ENCODE measurements at regions not wholly inside any gene's neighbourhood (a gene's known extent, or its start where the extent isn't known, plus 50 kb on each side); places are given as distances from the start of the nearest gene placed in this dataset.

DNA sequence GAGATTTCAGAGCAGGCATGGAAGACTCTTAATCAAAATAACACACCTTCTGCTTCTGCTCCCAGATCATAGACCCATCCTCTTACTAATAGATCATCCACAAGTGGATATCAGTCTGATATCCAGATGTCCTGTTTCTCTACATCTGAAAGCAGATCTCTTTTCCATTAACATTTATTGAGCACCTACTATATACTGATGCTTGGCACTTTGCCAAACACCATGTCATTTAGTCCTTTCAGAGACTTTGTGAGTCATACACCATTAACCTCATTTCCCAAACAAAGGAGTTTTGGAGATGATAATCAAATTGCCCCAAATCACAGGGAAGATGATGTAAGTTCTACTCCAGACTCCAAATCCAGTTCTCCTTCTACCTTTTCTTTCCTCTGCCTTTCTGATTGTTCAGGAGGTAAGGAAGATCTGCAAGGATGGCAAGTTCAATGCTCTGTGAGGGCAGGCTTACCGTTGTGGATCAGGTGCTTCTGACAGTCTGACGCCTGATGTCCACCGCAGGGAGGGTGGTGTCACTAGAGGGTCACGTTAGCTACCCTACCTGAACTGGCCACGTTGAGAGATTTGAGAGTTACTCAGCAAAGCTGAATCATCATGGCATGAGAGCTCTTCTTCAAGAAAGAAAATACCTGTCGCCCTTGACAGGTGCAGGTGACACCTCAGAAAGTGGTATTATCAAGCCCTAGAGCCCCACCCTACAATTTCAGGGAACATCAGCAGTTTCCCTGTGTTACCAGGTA lies 269.6 kb upstream of the ZMIZ1 start:
- no peak for DNase-seq (ENCODE audit: low read depth, low spot score)
- Histone ChIP-seq H3K4me3 (replicated peaks in 1 of 2; ENCODE audit: low read depth in 1 of 2, low read length in 2 of 2) (no peak overlapping the region), H3K27ac (ENCODE audit: low read depth, low read length) (no peak overlapping the region), H3K4me2 (ENCODE audit: low read length) (no peak overlapping the region), H3K9me2 (ENCODE audit: insufficient read depth) (no peaks in the 10 kb centered on the region), H3K36me3 (ENCODE audit: control insufficient read depth in 1 of 2, insufficient read depth in 2 of 2, low read length in 2 of 2) (no peaks in the 10 kb centered on the region), H3K79me2 (ENCODE audit: insufficient read depth, low read length) (no peaks in the 10 kb centered on the region), H3K4me1 (ENCODE audit: control insufficient read depth in 1 of 2, insufficient read depth in 2 of 2, low read length in 2 of 2) (no peaks in the 10 kb centered on the region), H2AFZ (ENCODE audit: low read depth, low read length, poor library complexity, severe bottlenecking) (no peak overlapping the region), H3K9ac (ENCODE audit: low read length) (no peak overlapping the region), H4K20me1 (ENCODE audit: insufficient read depth) (no peaks in the 10 kb centered on the region), H3K27me3 (ENCODE audit: insufficient read depth, low read length) (peaks cover 16% of the 10 kb centered on the region; the same call in 1 of the 2 replicates), H3K9me3 (ENCODE audit: control insufficient read depth in 1 of 2, insufficient read depth in 1 of 2, low read depth in 1 of 2, low read length in 2 of 2) (no peaks in the 10 kb centered on the region)
- RAD21 ChIA-PET (ENCODE audit: low non-redundant PET in 1 of 2, low total read pairs in 2 of 2, uncharacterized antibody in 2 of 2, unreplicated experiment in 2 of 2) = no interaction called here
- POLR2A ChIA-PET = no interaction called here
- ATAC-seq = no peak
- no peak for TF ChIP-seq EZH2phosphoT487 (IDR thresholded peaks at IDR 0.05; ENCODE audit: borderline replicate concordance)
- TF ChIP-seq SIN3A (IDR thresholded peaks at IDR 0.05; ENCODE audit: low read depth) = no peak
- TF ChIP-seq POLR2A (IDR thresholded peaks at IDR 0.05; ENCODE audit: borderline replicate concordance, extremely low read depth, insufficient read depth, insufficient read length) = no peak
- BruUV-seq (replicated peaks) = no TSS peak
- intact Hi-C loops (cut with micrococcal nuclease) = no loop called here
- CTCF ChIA-PET = no interaction called here

DNA sequence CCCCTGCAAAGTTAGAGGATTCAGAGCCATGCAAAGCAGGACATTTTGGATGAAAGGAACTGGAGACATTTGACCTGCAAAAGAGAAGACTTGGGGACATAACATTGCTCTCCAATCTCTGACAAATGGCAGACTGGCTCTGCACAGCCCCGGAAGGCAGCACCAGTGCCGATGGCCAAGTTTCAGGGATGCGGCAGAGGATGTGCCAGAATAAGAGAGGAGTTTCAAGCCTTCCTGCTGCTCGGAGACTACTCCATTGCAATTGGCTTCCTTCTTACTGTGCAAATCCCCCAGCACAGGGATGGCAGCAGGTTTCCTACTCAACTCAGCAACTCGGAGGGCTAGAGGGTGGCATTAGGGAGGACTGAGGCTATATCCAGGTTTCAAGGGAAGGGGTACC lies 268.8 kb upstream of the ZMIZ1 start:
- Histone ChIP-seq H3K9me3 (ENCODE audit: control insufficient read depth in 1 of 2, insufficient read depth in 1 of 2, low read depth in 1 of 2, low read length in 2 of 2) (no peaks in the 10 kb centered on the region), H3K9ac (ENCODE audit: low read length) (no peak overlapping the region), H2AFZ (ENCODE audit: low read depth, low read length, poor library complexity, severe bottlenecking) (no peak overlapping the region), H3K4me2 (ENCODE audit: low read length) (no peak overlapping the region), H4K20me1 (ENCODE audit: insufficient read depth) (no peaks in the 10 kb centered on the region), H3K79me2 (ENCODE audit: insufficient read depth, low read length) (no peaks in the 10 kb centered on the region), H3K36me3 (ENCODE audit: control insufficient read depth in 1 of 2, insufficient read depth in 2 of 2, low read length in 2 of 2) (no peaks in the 10 kb centered on the region), H3K27me3 (ENCODE audit: insufficient read depth, low read length) (peaks cover 16% of the 10 kb centered on the region; the same call in 1 of the 2 replicates), H3K9me2 (ENCODE audit: insufficient read depth) (no peaks in the 10 kb centered on the region), H3K27ac (ENCODE audit: low read depth, low read length) (no peak overlapping the region), H3K4me3 (replicated peaks in 1 of 2; ENCODE audit: low read depth in 1 of 2, low read length in 2 of 2) (no peak overlapping the region), H3K4me1 (ENCODE audit: control insufficient read depth in 1 of 2, insufficient read depth in 2 of 2, low read length in 2 of 2) (no peaks in the 10 kb centered on the region)
- CTCF ChIA-PET = no interaction called here
- TF ChIP-seq, protein P1, sequence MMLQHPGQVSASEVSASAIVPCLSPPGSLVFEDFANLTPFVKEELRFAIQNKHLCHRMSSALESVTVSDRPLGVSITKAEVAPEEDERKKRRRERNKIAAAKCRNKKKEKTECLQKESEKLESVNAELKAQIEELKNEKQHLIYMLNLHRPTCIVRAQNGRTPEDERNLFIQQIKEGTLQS (IDR thresholded peaks at IDR 0.05) = no peak
- TF ChIP-seq JUND (IDR thresholded peaks at IDR 0.05) (no peak), SP1 (IDR thresholded peaks at IDR 0.05; ENCODE audit: low read depth) (no peak), CBX3 (IDR thresholded peaks at IDR 0.05; ENCODE audit: low read depth) (no peak), POLR2AphosphoS5 (IDR thresholded peaks at IDR 0.05; ENCODE audit: low read depth, low read length) (no peak), ELF1 (IDR thresholded peaks at IDR 0.05; ENCODE audit: borderline replicate concordance, low read depth) (no peak), EZH2 (IDR thresholded peaks at IDR 0.05) (no peak), FOSL1 (IDR thresholded peaks at IDR 0.05; ENCODE audit: low read depth) (no peak), EZH2phosphoT487 (IDR thresholded peaks at IDR 0.05; ENCODE audit: borderline replicate concordance) (no peak), YY1 (IDR thresholded peaks at IDR 0.05; ENCODE audit: extremely low read depth, insufficient replicate concordance, low read depth, low read length) (no peak)
- POLR2A ChIA-PET = no interaction called here
- BruUV-seq (replicated peaks) = no TSS peak
- DNase-seq (ENCODE audit: low read depth, low spot score) = no peak
- RAD21 ChIA-PET (ENCODE audit: low non-redundant PET in 1 of 2, low total read pairs in 2 of 2, uncharacterized antibody in 2 of 2, unreplicated experiment in 2 of 2) = no interaction called here
- intact Hi-C loops (cut with micrococcal nuclease) = no loop called here
- ATAC-seq = no peak

Measured in HCT116 (cell line).